B cell (primary cell): ENCODE measurements at regions not wholly inside any gene's neighbourhood (a gene's known extent, or its start where the extent isn't known, plus 50 kb on each side); places are given as distances from the start of the nearest gene placed in this dataset.

Source experiments
- ATAC-seq: fragments of 200-7000 bp; cut with Tn5 transposase; one replicate; pipeline ENCODE4 v1.10.0; 2021; ENCODE audit warnings: low read depth, mild to moderate bottlenecking, moderate number of reproducible peaks, moderate library complexity
- CTCF ChIA-PET: fragments of 350-600 bp; sonication (Branson Sonifier 250); formaldehyde crosslinking; loops from one replicate; lab custom pipeline; 2021; ENCODE audit warnings: antibody characterized with exemption, inconsistent platforms; lab: Charles Lee
- POLR2A ChIA-PET: fragments of 350-600 bp; sonication (Branson Sonifier 250); formaldehyde crosslinking; loops from one replicate; lab custom pipeline; 2021; ENCODE audit warnings: antibody characterized with exemption; lab: Charles Lee
- DNase-seq: peaks from one replicate; pipeline ENCODE4 v3.0.0; 2013
- H2AFZ ChIP-seq: 2 replicates; pipeline ENCODE4 v1.6.1; 2012; ENCODE audit warnings: mild to moderate bottlenecking, low read depth, low read length; ENCODE audit not compliant: insufficient read depth, poor library complexity, severe bottlenecking
- H3K27ac ChIP-seq, 2 donors: 1 replicate in 1 of 2; 2 replicates in 1 of 2; pipeline ENCODE4 v1.5.1; 2012 to 2013; ENCODE audit warnings: low read length in 2 of 2, mild to moderate bottlenecking in 2 of 2, moderate library complexity in 1 of 2
- H3K27me3 ChIP-seq, 4 experiments: fragments of 200-600 bp in 1 of 4; sonication (generic) in 1 of 4; replicated peaks in 1 of 4; 1 replicate in 2 of 4; 2 replicates in 2 of 4; pipeline versions ENCODE4 v1.6.1 to v1.7.0; 2013 to 2016; ENCODE audit warnings: low read length in 3 of 4, mild to moderate bottlenecking in 2 of 4, mixed read lengths in 1 of 4, moderate library complexity in 1 of 4; ENCODE audit not compliant: insufficient read depth in 4 of 4, control insufficient read depth in 3 of 4; ENCODE audit errors: control extremely low read depth in 1 of 4
- H3K36me3 ChIP-seq, 2 experiments: replicated peaks in 1 of 2; 1 replicate in 1 of 2; 2 replicates in 1 of 2; pipeline versions ENCODE4 v1.6.1 to v1.7.1; 2013; ENCODE audit warnings: low read length in 1 of 2; ENCODE audit not compliant: insufficient read depth in 2 of 2, control insufficient read depth in 1 of 2; ENCODE audit errors: control extremely low read depth in 1 of 2, extremely low read depth in 1 of 2
- H3K4me1 ChIP-seq, 2 donors: fragments of 200-600 bp in 1 of 2; sonication (generic) in 1 of 2; 1 replicate in 1 of 2; 2 replicates in 1 of 2; pipeline versions ENCODE4 v1.5.1 to v1.6.1; 2013 to 2017; ENCODE audit warnings: low read length in 2 of 2; ENCODE audit not compliant: control insufficient read depth in 2 of 2, insufficient read depth in 2 of 2
- H3K4me2 ChIP-seq: replicated peaks from 2 replicates; pipeline ENCODE3; 2012; ENCODE audit warnings: mild to moderate bottlenecking, low read depth, low read length; ENCODE audit not compliant: poor library complexity, severe bottlenecking
- H3K4me3 ChIP-seq, 5 experiments: fragments of 200-600 bp in 1 of 5; sonication (generic) in 1 of 5; 1 replicate in 3 of 5; 2 replicates in 2 of 5; pipeline versions ENCODE4 v1.5.1 to v1.7.0; 2011 to 2016; ENCODE audit warnings: low read length in 4 of 5, mild to moderate bottlenecking in 4 of 5, low read depth in 2 of 5, control low read depth in 1 of 5, moderate library complexity in 1 of 5; ENCODE audit not compliant: insufficient read depth in 1 of 5; ENCODE audit errors: control extremely low read depth in 1 of 5, extremely low read depth in 1 of 5
- H3K79me2 ChIP-seq: fragments of 200-600 bp; sonication (generic); one replicate; pipeline ENCODE4 v1.6.0; 2016; ENCODE audit warnings: low read length; ENCODE audit not compliant: control insufficient read depth, insufficient read depth
- H3K9ac ChIP-seq: fragments of 200-600 bp; sonication (generic); 2 replicates; pipeline ENCODE4 v1.6.1; 2017; ENCODE audit warnings: mild to moderate bottlenecking, low read length, moderate library complexity
- H3K9me3 ChIP-seq, 3 donors: one replicate each; pipeline versions ENCODE4 v1.6.1 to v1.7.1; 2013; ENCODE audit warnings: low read length in 2 of 3; ENCODE audit not compliant: control insufficient read depth in 2 of 3, insufficient read depth in 1 of 3; ENCODE audit errors: control extremely low read depth in 1 of 3
- H4K20me1 ChIP-seq: 2 replicates; pipeline ENCODE4 v1.6.0; 2012; ENCODE audit warnings: mild to moderate bottlenecking, low read length; ENCODE audit not compliant: insufficient read depth, control insufficient read depth, poor library complexity, severe bottlenecking
- H3K27ac Mint-ChIP-seq: one replicate; pipeline ENCODE4 v1.8.0; 2021; ENCODE audit warnings: mixed read lengths
- H3K27me3 Mint-ChIP-seq: one replicate; pipeline ENCODE4 v1.8.0; 2021; ENCODE audit warnings: mixed read lengths
- H3K4me1 Mint-ChIP-seq: one replicate; pipeline ENCODE4 v1.8.0; 2021; ENCODE audit warnings: mixed read lengths
- H3K4me3 Mint-ChIP-seq: one replicate; pipeline ENCODE4 v1.8.0; 2021; ENCODE audit warnings: mixed read lengths
- H3K9me3 Mint-ChIP-seq: one replicate; pipeline ENCODE4 v1.8.0; 2022; ENCODE audit warnings: mixed read lengths; ENCODE audit not compliant: insufficient read depth
- CTCF ChIP-seq: fragments of 200-600 bp; IDR thresholded peaks from one replicate; pipeline ENCODE4 v1.8.0; 2022; ENCODE audit warnings: antibody characterized with exemption, mild to moderate bottlenecking
- EZH2 ChIP-seq: IDR thresholded peaks from 2 replicates; pipeline ENCODE4 v1.6.1; 2012; ENCODE audit warnings: borderline replicate concordance, low read depth, mild to moderate bottlenecking, moderate library complexity, low read length; ENCODE audit not compliant: insufficient read depth, poor library complexity, severe bottlenecking
- WGBS: methylation state at CpG from one replicate; pipeline ENCODE4 v1.1.5; 2013; ENCODE audit warnings: missing lambda C conversion rate; ENCODE audit not compliant: insufficient coverage; 5-methylcytosine and 5-hydroxymethylcytosine counted together
- intact Hi-C: fragments of 100-400 bp; cut with micrococcal nuclease; formaldehyde crosslinking; loops from one replicate; pipeline ENCODE4 v1.10.0; 2022

DNA sequence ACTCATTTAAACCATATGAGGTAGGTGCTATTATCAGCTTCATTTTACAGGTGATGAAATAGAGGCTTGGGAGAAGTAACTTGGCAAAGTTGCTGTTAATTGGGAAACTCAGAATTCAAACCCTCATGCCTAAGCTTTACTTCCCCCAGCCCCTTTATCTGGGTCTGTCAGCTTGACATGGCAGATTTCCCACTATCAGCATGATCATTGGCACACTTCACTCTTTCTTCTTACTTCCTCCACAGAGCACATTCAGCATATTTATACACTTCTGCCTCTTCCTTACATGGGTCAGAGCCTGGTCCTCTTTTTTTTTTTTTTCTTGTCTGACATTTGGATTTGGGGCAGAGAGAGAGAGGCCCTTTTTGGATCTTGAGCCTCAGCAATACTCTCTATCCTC lies 56.5 kb upstream of the ARX start:
- H3K4me1 ChIP-seq = no peaks in the 10 kb centered on the region
- POLR2A ChIA-PET = no interaction called here

GRCh38 chrX:25070038-25070437 lies 54.3 kb upstream of the ARX start:
- H3K27ac Mint-ChIP-seq = no peak overlapping the region
- DNase-seq (no peak), ATAC-seq (no peak)
- H3K27me3 Mint-ChIP-seq = no peaks in the 10 kb centered on the region
- Histone ChIP-seq H3K79me2 (no peaks in the 10 kb centered on the region), H3K9ac (no peak overlapping the region), H3K4me3 (no peak overlapping the region), H3K4me2 (no peak overlapping the region), H4K20me1 (no peaks in the 10 kb centered on the region), H3K27ac (no peak overlapping the region), H3K36me3 (no peaks in the 10 kb centered on the region), H3K9me3 (no peaks in the 10 kb centered on the region), H3K27me3 (no peaks in the 10 kb centered on the region), H2AFZ (no peak overlapping the region), H3K4me1 (no peaks in the 10 kb centered on the region)
- intact Hi-C loops = no loop called here
- no peak overlapping the region for H3K4me3 Mint-ChIP-seq
- ChIA-PET POLR2A (no interaction called here), CTCF (no interaction called here)
- H3K9me3 Mint-ChIP-seq = no peaks in the 10 kb centered on the region
- no CpG with 5 or more reads among the region's 1 CpG for WGBS
- H3K4me1 Mint-ChIP-seq = no peaks in the 10 kb centered on the region
- TF ChIP-seq EZH2 (no peak), CTCF (no peak)

More for the DNA sequence above, 56.5 kb upstream of the ARX start:
- H3K4me2 ChIP-seq = no peak overlapping the region
- no peaks in the 10 kb centered on the region for H3K79me2 ChIP-seq
- Mint-ChIP-seq H3K4me1 (no peaks in the 10 kb centered on the region), H3K4me3 (no peak overlapping the region), H3K27ac (no peak overlapping the region), H3K9me3 (no peaks in the 10 kb centered on the region), H3K27me3 (peaks cover 3% of the 10 kb centered on the region)
- no peak overlapping the region for H3K9ac ChIP-seq
- H4K20me1 ChIP-seq = no peaks in the 10 kb centered on the region
- no peak for TF ChIP-seq EZH2
- H3K36me3 ChIP-seq = no peaks in the 10 kb centered on the region
- H3K9me3 ChIP-seq = no peaks in the 10 kb centered on the region
- DNase-seq (no peak), ATAC-seq (no peak)
- H3K27me3 ChIP-seq = no peaks in the 10 kb centered on the region
- H3K27ac ChIP-seq = no peak overlapping the region
- H3K4me3 ChIP-seq = no peak overlapping the region
- no peak overlapping the region for H2AFZ ChIP-seq
- CTCF ChIA-PET = no interaction called here
- intact Hi-C loops = no loop called here
